HG03575 (cell line): ENCODE measurements at regions not wholly inside any gene's neighbourhood (a gene's known extent, or its start where the extent isn't known, plus 50 kb on each side); places are given as distances from the start of the nearest gene placed in this dataset.

Source experiments
- ATAC-seq: cut with Tn5 transposase; IDR thresholded peaks from one replicate; pipeline ENCODE4 v1.9.1; 2021; ENCODE audit not compliant: unreplicated experiment, insufficient number of reproducible peaks, low FRiP score; ENCODE audit errors: extremely low read depth

DNA sequence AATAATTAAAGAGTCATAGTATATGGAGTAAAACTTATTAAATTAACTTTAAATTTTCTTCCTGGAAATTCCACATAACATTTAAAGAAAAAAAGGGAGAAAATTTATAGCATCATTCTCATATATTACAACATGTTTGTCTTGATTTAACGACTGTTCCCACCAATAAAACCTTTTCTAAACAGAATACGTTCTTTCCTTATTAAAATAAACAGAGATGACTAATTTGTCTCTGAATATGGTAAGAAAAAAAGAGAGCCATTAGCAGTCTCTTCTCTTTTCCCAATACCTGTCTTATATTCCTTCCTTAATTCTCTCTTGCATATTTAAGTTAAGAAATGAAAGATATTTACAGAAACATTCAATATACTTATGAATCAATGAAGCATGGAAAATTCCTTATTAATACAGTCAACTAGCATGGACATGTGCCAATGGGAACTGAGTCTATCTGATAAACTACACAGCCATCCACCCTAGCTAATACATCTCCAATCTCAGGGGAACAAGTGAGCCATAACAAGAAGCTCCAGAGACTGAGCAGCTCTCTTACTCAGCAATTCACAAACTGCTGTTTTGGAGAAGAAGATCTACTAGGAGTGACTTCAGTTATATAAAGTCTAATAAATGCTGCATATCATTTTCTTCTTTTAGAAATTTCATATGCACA is 347.1 kb upstream of the MANEA start:
- no peak for ATAC-seq

DNA sequence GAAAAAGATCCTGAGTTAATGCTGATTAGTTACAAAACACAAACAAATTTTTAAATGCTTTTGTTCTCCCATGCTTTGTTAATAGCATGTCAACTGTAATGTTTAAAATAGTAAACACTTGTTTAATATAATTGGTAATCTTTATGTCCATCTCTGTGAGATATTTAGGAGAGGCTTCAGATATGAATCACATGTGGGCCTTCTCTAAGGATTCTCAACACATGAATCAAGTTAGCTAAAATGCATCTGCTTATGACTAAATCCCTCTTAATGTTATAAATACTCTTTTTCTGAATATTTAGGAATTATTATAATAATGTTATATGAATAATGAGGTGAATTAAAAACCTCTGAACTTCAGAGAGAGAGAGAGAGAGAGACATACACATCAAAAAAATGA is 345.9 kb upstream of the MANEA start:
- ATAC-seq, result no peak

DNA sequence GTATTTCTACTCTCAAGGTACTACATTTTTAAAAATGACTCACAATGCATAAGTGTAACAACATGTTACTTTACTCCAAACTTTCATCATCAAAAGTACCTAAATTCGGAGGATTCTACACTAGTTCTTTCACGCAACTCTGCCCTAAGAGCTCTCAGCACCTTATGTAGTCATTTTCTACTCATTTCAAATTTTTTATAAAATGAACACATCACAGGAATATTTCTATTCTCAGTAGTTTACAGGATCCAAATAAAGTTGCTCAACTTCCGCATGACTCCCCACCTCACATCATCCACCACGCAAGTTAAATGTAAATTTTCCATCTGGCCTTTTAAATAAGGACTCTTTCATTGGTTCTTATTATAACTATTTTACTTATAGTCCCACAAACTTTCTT is 344.9 kb upstream of the MANEA start:
- no peak for ATAC-seq

GRCh38 chr6:95233879-95234278 is 343.5 kb upstream of the MANEA start:
- no peak for ATAC-seq

DNA sequence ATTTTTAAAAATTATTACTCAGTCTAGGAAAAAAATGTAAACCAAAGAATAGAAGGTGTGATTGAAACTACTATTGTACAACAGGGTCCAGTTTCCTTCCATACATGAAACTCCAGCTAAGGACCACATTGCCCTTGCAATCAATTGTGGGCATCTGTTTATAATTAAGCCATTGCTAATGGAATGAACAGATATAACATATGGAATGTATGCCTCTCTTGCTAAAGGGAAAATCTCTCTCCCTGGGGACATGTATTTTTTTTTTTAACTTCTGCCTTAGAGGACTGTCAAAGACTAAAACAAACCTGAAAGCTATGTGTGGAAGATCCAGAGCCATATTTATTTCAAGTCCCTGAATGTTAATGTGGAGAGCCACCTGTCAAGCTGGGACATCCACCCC is 336.8 kb upstream of the MANEA start:
- no peak for ATAC-seq

DNA sequence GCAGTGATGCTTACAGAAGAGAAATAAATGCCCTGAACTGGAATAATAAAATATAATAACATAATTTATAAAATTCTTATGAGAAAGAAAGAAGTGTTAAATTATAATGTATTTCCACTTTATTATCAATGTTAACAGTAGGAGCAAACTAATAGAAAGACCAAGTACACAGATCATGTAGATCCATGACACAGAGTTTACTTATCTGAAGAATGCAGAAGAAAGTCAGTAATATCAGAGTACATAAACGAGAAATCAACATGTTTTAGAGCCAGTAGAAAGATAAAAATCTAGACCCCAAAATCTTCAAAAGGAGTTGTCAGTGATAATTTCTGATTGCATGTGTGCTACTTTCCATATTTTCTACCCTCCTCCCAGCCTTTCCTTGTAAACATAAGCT is 334.8 kb upstream of the MANEA start:
- ATAC-seq, result no peak

DNA sequence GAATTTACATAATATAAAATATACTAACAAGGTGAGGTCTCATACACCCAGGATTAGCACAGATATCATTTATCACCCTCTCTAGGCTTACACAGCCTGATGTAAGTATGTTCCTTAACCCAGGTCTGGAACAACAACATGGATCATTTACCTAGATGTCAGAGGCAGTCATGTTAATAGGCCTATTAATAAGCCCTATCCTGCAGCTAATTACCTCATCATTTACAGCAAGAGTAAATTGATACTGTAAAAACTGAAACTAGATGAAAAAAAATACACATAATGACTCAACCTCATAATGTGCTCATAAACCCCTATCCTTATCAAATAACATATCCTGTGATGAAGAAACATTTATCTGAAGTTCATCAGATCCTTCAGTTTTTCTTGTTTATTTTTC is 334.3 kb upstream of the MANEA start:
- ATAC-seq, result no peak

DNA sequence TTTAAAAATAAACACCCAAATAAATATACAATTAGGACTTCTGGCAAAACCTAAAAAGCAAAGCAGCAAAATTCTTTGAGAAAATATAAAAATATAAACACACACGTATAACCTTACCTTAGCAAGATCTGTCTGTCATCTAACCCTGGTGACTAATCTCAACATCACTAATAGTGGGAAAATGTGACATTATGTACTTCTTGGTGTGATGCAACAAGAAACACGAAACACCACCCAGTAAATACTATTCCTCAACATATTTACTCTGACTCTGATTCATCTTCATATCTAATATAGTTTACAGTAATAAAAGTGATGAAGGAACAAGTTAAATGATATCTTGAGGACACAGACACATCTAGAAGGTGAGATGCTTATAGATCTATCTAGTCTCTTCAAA is 332.6 kb upstream of the MANEA start:
- ATAC-seq, result no peak

DNA sequence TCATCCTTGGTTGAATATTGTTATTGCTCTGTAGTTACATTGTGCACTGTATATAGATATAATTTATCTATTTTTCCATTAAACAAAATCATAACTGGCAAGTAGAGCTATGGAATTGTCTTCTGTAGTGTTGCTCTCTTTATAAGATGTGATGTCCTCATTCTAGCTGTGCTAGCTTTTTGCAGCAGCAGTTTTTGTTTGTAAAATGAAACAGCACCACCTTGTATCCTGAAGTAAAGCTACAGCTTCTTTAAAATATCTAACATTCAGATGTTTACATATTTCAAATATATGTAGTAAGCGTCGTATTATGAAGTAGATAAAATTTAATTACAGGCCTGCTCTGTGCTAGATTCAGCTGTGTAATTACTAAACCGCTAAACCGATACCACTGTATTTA is 328.8 kb upstream of the MANEA start:
- ATAC-seq, result no peak

DNA sequence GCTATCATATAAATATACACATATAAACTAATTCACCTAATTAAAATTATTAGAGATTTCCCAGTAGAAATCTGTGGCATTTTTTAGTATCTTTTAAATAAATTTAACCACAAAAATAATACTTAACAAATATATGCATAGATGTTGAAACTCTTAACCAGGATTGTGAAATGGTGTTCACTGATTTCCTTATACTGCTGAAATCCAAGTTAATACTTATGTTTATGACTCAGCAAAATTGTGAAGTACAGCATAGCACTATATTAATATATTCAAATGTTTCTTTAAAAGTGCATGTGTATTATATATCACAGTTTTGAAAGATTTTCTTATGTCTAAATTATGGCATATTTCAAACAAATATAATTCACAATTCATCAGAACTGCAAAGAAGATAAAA is 328.2 kb upstream of the MANEA start:
- no peak for ATAC-seq

GRCh38 chr6:95249661-95250060 is 327.7 kb upstream of the MANEA start:
- no peak for ATAC-seq

DNA sequence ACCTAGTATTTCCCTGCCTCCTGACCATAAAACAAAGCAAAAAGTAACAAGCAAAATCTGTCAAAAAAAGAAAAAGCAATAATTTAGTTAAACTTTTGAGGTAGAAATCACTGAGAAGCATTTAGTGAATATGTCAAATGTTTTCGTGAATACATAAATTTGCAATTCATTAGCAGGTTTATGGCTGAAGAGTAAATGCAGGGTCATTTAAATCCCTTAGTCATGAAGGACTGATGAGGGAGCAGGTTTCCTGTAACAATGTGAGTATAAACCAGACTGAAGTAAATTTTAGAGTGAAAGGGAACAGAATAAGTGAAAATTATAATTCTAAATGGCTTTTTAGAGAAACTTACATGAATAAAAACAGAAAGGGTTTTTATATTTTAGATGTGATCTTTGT is 313.5 kb upstream of the MANEA start:
- no peak for ATAC-seq

GRCh38 chr6:95266537-95267258 is 310.6 kb upstream of the MANEA start:
- ATAC-seq, result no peak

- ATAC-seq, result no peak
Measured at GRCh38 chr6:95274686-95275235, 302.6 kb upstream of the MANEA start.

DNA sequence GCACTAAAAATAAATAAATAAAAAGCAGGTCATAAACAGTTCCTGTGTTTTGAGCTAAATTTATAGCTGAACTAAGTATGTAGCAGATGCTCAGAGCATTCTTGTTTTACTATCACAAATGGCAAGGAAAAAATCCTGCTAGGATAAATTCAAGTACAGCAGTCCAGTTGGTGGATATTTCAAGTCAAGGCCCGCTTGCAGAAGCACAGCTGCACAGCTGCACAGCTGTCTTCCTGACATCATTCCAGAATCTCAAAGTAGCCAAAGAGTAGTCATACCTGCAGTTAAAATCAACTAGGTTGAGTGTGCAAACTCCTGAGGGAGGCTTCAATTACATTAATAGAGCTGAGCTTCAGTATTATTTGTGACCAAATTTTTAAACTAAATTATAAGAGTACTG is 297.7 kb upstream of the MANEA start:
- ATAC-seq, result no peak

DNA sequence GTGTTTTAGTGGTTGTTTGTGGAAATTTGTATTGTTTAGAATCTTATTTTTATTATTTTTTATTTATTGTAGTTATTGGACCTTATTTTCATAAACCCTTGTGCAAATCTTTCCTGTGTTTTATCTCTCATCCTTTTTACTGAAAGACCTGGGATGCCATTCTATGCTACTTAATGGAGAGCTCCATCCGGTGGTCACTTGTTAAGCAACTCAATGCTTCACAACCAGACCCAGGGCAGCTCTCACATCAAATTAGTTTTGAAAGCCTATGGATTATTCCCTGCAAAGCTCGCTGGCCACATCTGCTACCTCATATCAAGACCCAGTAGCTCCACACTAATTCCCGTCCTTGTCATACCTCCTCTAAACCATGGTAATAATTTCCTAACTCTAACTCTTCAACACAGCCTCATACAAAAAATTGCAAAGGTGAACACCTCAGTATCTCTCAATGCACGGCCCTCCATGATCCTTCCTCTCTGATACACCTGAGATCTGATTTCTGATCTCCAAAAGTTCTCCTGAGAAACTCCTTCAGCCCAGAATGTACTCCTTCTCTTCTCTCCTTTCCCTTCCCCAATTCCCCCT is 296.6 kb upstream of the MANEA start:
- ATAC-seq, result no peak

DNA sequence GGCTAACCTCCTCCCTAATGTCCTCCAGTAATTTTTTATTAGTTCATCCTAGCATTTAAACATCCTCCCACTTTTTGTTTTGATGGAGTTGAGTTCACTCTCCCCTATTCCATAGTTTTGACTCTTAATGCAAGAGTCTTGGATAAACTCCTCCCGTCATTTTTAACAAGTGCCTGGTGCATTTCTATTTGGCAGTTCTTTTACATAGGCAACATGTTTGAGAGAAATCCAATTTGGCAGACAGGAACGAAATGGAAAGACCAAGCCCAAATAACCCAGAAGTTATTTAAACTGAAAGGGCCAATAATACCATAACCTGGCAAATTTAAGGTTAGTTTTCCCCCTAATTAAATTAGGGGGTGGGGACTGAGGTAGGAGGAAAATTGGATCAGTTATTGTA is 291.5 kb upstream of the MANEA start:
- no peak for ATAC-seq

- no peak for ATAC-seq
Measured at GRCh38 chr6:95286874-95287273, 290.5 kb upstream of the MANEA start.

- no peak for ATAC-seq
Measured at GRCh38 chr6:95288251-95288650, 289.1 kb upstream of the MANEA start.

DNA sequence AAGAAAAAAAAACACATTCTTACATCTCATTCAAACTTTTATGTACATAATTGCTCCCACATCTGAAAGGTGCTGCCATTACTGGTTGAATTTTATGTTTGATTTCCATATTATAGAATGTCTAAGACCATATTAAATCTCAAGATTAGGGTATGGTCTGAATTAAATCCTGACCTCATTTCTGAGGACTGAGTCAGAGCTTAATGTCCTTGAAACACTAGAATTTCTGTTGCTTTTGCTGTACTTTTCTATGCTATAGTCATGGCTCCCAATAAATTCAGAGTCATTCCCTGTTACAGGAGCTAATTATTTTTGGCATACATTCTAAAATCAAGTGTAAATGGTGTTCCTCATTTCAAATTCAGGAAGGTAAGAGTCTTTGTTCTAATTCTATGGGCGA is 285.3 kb upstream of the MANEA start:
- ATAC-seq, result no peak
